HepG2 (cell line): ENCODE measurements at regions not wholly inside any gene's neighbourhood (a gene's known extent, or its start where the extent isn't known, plus 50 kb on each side); places are given as distances from the start of the nearest gene placed in this dataset.

Experiments used
- ATAC-seq: fragments of 200-7000 bp; cut with Tn5 transposase; 3 replicates; pipeline ENCODE4 v1.9.1; 2020; ENCODE audit warnings: mild to moderate bottlenecking, moderate library complexity
- BruUV-seq: library from RNA; stranded (reverse); fragments of 400-500 nt; replicated peaks from 2 replicates; lab custom pipeline; 2021; lab: Mats Ljungman, UMichigan
- CTCF ChIA-PET: fragments of 300-600 bp; formaldehyde crosslinking; extraction: SDS; loops from one replicate; lab custom pipeline; 2021; ENCODE audit warnings: low total read pairs, inconsistent platforms, low intra/inter-chr PET ratio; lab: Yijun Ruan, JAX
- POLR2A ChIA-PET: fragments of 350-600 bp; sonication (Branson Sonifier 250); formaldehyde crosslinking; loops from one replicate; lab custom pipeline; 2020; ENCODE audit warnings: antibody characterized with exemption, inconsistent platforms; lab: Yijun Ruan, JAX
- DNase-seq: peaks from one replicate; pipeline ENCODE4 v3.0.0-alpha.2; 2015; ENCODE audit warnings: low spot score
- FAIRE-seq: peaks from 3 replicates; lab custom pipeline; 2011; peaks lifted over from hg19 to GRCh38; lab: Jason Lieb, UNC
- H2AFZ ChIP-seq: one replicate; pipeline ENCODE4 v1.6.1; 2011; ENCODE audit warnings: low read length, inconsistent platforms
- H3K27ac ChIP-seq: fragments of 300-600 bp; 3 replicates; pipeline ENCODE4 v1.8.0; 2011; ENCODE audit warnings: mixed run types, mild to moderate bottlenecking, mixed read lengths, low read length, inconsistent platforms; ENCODE audit not compliant: insufficient read depth; ENCODE audit errors: extremely low read length
- H3K27me3 ChIP-seq, 2 experiments: fragments of 200-600 bp in 1 of 2; 2 replicates in 1 of 2; 3 replicates in 1 of 2; pipeline versions ENCODE4 v1.6.0 to v1.8.0; 2011; ENCODE audit warnings: low read length in 2 of 2, mild to moderate bottlenecking in 2 of 2, moderate library complexity in 2 of 2, inconsistent platforms in 1 of 2; ENCODE audit not compliant: insufficient read depth in 2 of 2, control insufficient read depth in 1 of 2
- H3K36me3 ChIP-seq, 2 experiments: fragments of 200-600 bp in 1 of 2; replicated peaks in 1 of 2; 2 replicates in 1 of 2; 3 replicates in 1 of 2; pipeline versions ENCODE4 v1.5.1 to v1.8.0; 2011; ENCODE audit warnings: low read length in 2 of 2, inconsistent platforms in 1 of 2; ENCODE audit not compliant: insufficient read depth in 2 of 2, control insufficient read depth in 1 of 2
- H3K4me1 ChIP-seq: 2 replicates; pipeline ENCODE4 v1.5.1; 2012; ENCODE audit warnings: low read length, inconsistent platforms; ENCODE audit not compliant: insufficient read depth
- H3K4me2 ChIP-seq: 2 replicates; pipeline ENCODE4 v1.6.0; 2011; ENCODE audit warnings: low read depth, low read length, inconsistent platforms
- H3K4me3 ChIP-seq, 3 experiments: fragments of 200-600 bp in 1 of 3; sonication (generic), shearing (Covaris generic) in 1 of 3; replicated peaks in 1 of 3; 2 replicates each; pipeline ENCODE4 v1.5.1; 2011 to 2016; ENCODE audit warnings: low read length in 3 of 3, inconsistent platforms in 2 of 3, low read depth in 2 of 3, mild to moderate bottlenecking in 2 of 3, control low read depth in 1 of 3, mixed read lengths in 1 of 3; ENCODE audit not compliant: insufficient read depth in 1 of 3
- H3K79me2 ChIP-seq: one replicate; pipeline ENCODE4 v1.6.1; 2011; ENCODE audit warnings: low read length, inconsistent platforms; ENCODE audit not compliant: insufficient read depth
- H3K9ac ChIP-seq: 2 replicates; pipeline ENCODE4 v1.6.0; 2011; ENCODE audit warnings: mild to moderate bottlenecking, low read depth, low read length, inconsistent platforms; ENCODE audit not compliant: insufficient read depth
- H3K9me3 ChIP-seq: 2 replicates; pipeline ENCODE4 v1.5.1; 2012; ENCODE audit warnings: mild to moderate bottlenecking, low read length
- H4K20me1 ChIP-seq: 2 replicates; pipeline ENCODE4 v1.6.0; 2011; ENCODE audit warnings: inconsistent platforms, mild to moderate bottlenecking, low read length, moderate library complexity; ENCODE audit not compliant: insufficient read depth
- DR1 ChIP-seq: sonication (generic); formaldehyde crosslinking; IDR thresholded peaks from 2 replicates; pipeline ENCODE4 v1.8.0; 2021; ENCODE audit warnings: mild to moderate bottlenecking, missing genetic modification reagents, inconsistent platforms
- EZH2 ChIP-seq: conservative IDR thresholded peaks from 2 replicates; pipeline ENCODE4 v1.6.1; 2012; ENCODE audit warnings: mild to moderate bottlenecking, low read depth, low read length, moderate library complexity
- FOXK1 ChIP-seq: sonication (generic); formaldehyde crosslinking; IDR thresholded peaks from 2 replicates; pipeline ENCODE4 v1.4.0; 2020; ENCODE audit warnings: low read depth, missing genetic modification reagents, borderline replicate concordance
- KDM2A ChIP-seq: sonication (generic); formaldehyde crosslinking; IDR thresholded peaks from 2 replicates; pipeline ENCODE4 v1.4.0; 2020; ENCODE audit warnings: low read depth, missing genetic modification reagents, borderline replicate concordance
- MED13 ChIP-seq: sonication (generic); formaldehyde crosslinking; IDR thresholded peaks from 2 replicates; pipeline ENCODE4 v1.5.0; 2020; ENCODE audit warnings: missing genetic modification reagents
- SOX6 ChIP-seq, 2 experiments: fragments of 450-650 bp in 1 of 2; sonication (generic) in 1 of 2; formaldehyde crosslinking in 1 of 2; IDR thresholded peaks; 2 replicates each; pipeline versions ENCODE4 v1.4.0 to v1.6.1; 2017 to 2020; ENCODE audit warnings: antibody characterized with exemption in 1 of 2, mild to moderate bottlenecking in 1 of 2, missing genetic modification reagents in 1 of 2
- ZNF10 ChIP-seq: sonication (generic); formaldehyde crosslinking; IDR thresholded peaks from 2 replicates; pipeline ENCODE4 v1.4.0; 2020; ENCODE audit warnings: mild to moderate bottlenecking, low read depth, missing genetic modification reagents, borderline replicate concordance
- ZNF251 ChIP-seq: sonication (generic); formaldehyde crosslinking; IDR thresholded peaks from 2 replicates; pipeline ENCODE4 v1.9.0; 2021; ENCODE audit warnings: mild to moderate bottlenecking, missing genetic modification reagents
- ZNF652 ChIP-seq: IDR thresholded peaks from 2 replicates; pipeline ENCODE4 v1.6.1; 2016; ENCODE audit warnings: low read depth, borderline replicate concordance
- ZNF788 ChIP-seq: sonication (generic); formaldehyde crosslinking; IDR thresholded peaks from 2 replicates; pipeline ENCODE4 v1.5.0; 2020; ENCODE audit warnings: mild to moderate bottlenecking, missing genetic modification reagents, borderline replicate concordance
- WGBS: methylation state at CpG from one replicate; pipeline ENCODE4 v1.1.6; 2017; ENCODE audit warnings: low lambda C conversion rate; 5-methylcytosine and 5-hydroxymethylcytosine counted together
- in situ Hi-C: cut with HindIII; loops from 2 replicates; pipeline ENCODE4 v1.10.0; 2017; ENCODE audit warnings: low pct_unique_long_range_greater_than_20kb; ENCODE audit not compliant: extremely low pct_ligation_motif_present
- intact Hi-C: fragments of 100-400 bp; cut with micrococcal nuclease; formaldehyde crosslinking; loops from one replicate; pipeline ENCODE4 v1.10.0; 2022; ENCODE audit not compliant: unreplicated experiment
- TF ChIP-seq, protein P1 (sequence below): sonication (generic); formaldehyde crosslinking; IDR thresholded peaks from 2 replicates; pipeline ENCODE4; 2020; ENCODE audit warnings: missing genetic modification reagents, mild to moderate bottlenecking, borderline replicate concordance
- TF ChIP-seq, protein P2 (sequence below): sonication (generic); IDR thresholded peaks from 2 replicates; pipeline ENCODE4 v1.6.1; 2016; ENCODE audit warnings: low read depth, borderline replicate concordance
- TF ChIP-seq, protein P3 (sequence below): sonication (generic); formaldehyde crosslinking; IDR thresholded peaks from 2 replicates; pipeline ENCODE4 v1.4.0; 2020; ENCODE audit warnings: missing genetic modification reagents, borderline replicate concordance
- TF ChIP-seq, protein P4 (sequence below): sonication (generic); formaldehyde crosslinking; IDR thresholded peaks from 2 replicates; pipeline ENCODE4 v1.9.0; 2021; ENCODE audit warnings: missing genetic modification reagents, mild to moderate bottlenecking, borderline replicate concordance

DNA sequence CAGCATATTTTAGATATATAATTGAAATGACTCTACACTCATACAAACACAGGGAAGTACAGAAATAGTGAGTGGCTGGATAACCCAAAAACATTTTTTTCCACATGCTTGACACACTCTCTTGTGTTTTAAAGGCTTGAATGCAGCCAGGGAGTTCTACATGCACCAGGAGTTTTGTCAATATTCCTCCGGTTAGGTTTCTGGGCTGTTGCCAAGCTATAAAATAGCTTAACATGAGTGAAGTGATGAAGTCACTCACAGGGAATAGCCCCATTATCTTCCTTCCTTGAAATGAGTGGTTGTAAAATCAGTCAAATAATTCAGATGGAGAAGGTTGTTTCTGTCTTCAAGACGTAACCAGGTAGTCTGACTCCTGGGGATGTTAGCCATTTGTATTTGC is 582.7 kb downstream of the SLC6A15 start (continued):
- TF ChIP-seq, protein P1, sequence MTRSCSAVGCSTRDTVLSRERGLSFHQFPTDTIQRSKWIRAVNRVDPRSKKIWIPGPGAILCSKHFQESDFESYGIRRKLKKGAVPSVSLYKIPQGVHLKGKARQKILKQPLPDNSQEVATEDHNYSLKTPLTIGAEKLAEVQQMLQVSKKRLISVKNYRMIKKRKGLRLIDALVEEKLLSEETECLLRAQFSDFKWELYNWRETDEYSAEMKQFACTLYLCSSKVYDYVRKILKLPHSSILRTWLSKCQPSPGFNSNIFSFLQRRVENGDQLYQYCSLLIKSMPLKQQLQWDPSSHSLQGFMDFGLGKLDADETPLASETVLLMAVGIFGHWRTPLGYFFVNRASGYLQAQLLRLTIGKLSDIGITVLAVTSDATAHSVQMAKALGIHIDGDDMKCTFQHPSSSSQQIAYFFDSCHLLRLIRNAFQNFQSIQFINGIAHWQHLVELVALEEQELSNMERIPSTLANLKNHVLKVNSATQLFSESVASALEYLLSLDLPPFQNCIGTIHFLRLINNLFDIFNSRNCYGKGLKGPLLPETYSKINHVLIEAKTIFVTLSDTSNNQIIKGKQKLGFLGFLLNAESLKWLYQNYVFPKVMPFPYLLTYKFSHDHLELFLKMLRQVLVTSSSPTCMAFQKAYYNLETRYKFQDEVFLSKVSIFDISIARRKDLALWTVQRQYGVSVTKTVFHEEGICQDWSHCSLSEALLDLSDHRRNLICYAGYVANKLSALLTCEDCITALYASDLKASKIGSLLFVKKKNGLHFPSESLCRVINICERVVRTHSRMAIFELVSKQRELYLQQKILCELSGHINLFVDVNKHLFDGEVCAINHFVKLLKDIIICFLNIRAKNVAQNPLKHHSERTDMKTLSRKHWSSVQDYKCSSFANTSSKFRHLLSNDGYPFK (CRISPR knock-in tag) = no peak
- TF ChIP-seq KDM2A (CRISPR knock-in tag) (no peak), ZNF251 (CRISPR knock-in tag) (no peak), EZH2 (no peak)
- TF ChIP-seq, all 625 proteins: peak for 0

DNA sequence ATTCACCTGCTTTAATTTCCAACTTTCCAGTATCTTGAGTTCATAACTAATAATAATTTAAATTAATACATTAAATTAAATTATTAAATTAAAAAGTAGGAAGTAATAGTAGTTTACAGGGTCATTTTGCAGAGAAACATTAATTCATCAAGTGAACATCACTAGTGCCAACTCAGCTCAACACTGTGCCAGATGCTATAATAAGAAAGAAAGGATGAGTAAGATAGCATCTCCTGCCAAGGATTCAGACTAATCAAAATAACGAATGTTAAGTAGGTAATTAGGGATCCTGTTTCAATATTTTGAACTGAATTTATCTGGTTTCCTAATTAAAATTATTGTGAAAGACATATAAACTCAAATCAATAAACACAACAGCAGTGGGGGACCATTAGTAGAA is 596.7 kb downstream of the SLC6A15 start:
- Histone ChIP-seq H3K4me2 (no peak overlapping the region), H3K36me3 (no peaks in the 10 kb centered on the region), H3K27me3 (no peaks in the 10 kb centered on the region), H3K79me2 (no peaks in the 10 kb centered on the region), H2AFZ (no peak overlapping the region), H3K9me3 (no peaks in the 10 kb centered on the region), H3K27ac (no peak overlapping the region), H3K4me1 (no peaks in the 10 kb centered on the region), H4K20me1 (no peaks in the 10 kb centered on the region), H3K4me3 (no peak overlapping the region), H3K9ac (no peak overlapping the region)
- intact Hi-C loops = no loop called here
- no peak for DNase-seq
- FAIRE-seq = no peak
- BruUV-seq = no TSS peak
- no peak for ATAC-seq
- POLR2A ChIA-PET = no interaction called here
- CTCF ChIA-PET = no interaction called here
- in situ Hi-C loops = no loop called here
- 4% methylated on average over 1 of the region's 1 CpG for WGBS
- TF ChIP-seq, protein P2, sequence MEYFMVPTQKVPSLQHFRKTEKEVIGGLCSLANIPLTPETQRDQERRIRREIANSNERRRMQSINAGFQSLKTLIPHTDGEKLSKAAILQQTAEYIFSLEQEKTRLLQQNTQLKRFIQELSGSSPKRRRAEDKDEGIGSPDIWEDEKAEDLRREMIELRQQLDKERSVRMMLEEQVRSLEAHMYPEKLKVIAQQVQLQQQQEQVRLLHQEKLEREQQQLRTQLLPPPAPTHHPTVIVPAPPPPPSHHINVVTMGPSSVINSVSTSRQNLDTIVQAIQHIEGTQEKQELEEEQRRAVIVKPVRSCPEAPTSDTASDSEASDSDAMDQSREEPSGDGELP = no peak
- TF ChIP-seq MED13 (CRISPR knock-in tag) (no peak), DR1 (no peak), FOXK1 (CRISPR knock-in tag) (no peak), ZNF652 (CRISPR knock-in tag) (no peak), ZNF10 (CRISPR knock-in tag) (no peak), ZNF788 (CRISPR knock-in tag) (no peak), SOX6 (IDR thresholded peaks at IDR 0.05) (no peak), SOX6 (CRISPR knock-in tag; IDR thresholded peaks at IDR 0.05) (no peak)
- TF ChIP-seq, protein P3, sequence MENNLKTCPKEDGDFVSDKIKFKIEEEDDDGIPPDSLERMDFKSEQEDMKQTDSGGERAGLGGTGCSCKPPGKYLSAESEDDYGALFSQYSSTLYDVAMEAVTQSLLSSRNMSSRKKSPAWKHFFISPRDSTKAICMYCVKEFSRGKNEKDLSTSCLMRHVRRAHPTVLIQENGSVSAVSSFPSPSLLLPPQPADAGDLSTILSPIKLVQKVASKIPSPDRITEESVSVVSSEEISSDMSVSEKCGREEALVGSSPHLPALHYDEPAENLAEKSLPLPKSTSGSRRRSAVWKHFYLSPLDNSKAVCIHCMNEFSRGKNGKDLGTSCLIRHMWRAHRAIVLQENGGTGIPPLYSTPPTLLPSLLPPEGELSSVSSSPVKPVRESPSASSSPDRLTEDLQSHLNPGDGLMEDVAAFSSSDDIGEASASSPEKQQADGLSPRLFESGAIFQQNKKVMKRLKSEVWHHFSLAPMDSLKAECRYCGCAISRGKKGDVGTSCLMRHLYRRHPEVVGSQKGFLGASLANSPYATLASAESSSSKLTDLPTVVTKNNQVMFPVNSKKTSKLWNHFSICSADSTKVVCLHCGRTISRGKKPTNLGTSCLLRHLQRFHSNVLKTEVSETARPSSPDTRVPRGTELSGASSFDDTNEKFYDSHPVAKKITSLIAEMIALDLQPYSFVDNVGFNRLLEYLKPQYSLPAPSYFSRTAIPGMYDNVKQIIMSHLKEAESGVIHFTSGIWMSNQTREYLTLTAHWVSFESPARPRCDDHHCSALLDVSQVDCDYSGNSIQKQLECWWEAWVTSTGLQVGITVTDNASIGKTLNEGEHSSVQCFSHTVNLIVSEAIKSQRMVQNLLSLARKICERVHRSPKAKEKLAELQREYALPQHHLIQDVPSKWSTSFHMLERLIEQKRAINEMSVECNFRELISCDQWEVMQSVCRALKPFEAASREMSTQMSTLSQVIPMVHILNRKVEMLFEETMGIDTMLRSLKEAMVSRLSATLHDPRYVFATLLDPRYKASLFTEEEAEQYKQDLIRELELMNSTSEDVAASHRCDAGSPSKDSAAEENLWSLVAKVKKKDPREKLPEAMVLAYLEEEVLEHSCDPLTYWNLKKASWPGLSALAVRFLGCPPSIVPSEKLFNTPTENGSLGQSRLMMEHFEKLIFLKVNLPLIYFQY (CRISPR knock-in tag) = no peak
- TF ChIP-seq, protein P4, sequence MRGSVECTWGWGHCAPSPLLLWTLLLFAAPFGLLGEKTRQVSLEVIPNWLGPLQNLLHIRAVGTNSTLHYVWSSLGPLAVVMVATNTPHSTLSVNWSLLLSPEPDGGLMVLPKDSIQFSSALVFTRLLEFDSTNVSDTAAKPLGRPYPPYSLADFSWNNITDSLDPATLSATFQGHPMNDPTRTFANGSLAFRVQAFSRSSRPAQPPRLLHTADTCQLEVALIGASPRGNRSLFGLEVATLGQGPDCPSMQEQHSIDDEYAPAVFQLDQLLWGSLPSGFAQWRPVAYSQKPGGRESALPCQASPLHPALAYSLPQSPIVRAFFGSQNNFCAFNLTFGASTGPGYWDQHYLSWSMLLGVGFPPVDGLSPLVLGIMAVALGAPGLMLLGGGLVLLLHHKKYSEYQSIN (CRISPR knock-in tag) = no peak
